ENCODE measurements at regions not wholly inside any gene's neighbourhood (a gene's known extent, or its start where the extent isn't known, plus 50 kb on each side); places are given as distances from the start of the nearest gene placed in this dataset.

DNA sequence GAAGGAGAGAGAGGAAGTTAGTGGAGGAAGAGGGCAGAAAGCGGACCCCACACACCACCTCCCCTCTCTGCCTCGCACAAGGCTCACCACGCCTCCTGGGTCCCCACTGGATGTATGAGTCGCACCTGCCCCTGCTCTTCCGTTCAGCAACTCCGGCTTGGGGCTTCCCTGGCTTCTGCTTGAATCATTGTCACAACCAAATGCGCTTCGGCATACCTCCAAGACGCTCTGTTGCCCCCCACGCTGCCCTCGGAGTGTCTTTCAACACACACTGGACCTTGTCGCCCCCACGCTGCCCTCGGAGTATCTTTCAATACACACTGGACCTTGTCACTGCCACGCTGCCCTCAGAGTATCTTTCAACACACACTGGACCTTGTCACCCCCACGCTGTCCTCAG lies 247.2 kb downstream of the TEX29 start:
- TF ChIP-seq, protein P1, sequence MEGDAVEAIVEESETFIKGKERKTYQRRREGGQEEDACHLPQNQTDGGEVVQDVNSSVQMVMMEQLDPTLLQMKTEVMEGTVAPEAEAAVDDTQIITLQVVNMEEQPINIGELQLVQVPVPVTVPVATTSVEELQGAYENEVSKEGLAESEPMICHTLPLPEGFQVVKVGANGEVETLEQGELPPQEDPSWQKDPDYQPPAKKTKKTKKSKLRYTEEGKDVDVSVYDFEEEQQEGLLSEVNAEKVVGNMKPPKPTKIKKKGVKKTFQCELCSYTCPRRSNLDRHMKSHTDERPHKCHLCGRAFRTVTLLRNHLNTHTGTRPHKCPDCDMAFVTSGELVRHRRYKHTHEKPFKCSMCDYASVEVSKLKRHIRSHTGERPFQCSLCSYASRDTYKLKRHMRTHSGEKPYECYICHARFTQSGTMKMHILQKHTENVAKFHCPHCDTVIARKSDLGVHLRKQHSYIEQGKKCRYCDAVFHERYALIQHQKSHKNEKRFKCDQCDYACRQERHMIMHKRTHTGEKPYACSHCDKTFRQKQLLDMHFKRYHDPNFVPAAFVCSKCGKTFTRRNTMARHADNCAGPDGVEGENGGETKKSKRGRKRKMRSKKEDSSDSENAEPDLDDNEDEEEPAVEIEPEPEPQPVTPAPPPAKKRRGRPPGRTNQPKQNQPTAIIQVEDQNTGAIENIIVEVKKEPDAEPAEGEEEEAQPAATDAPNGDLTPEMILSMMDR (IDR thresholded peaks at IDR 0.05; ENCODE audit: insufficient read depth, low read depth, low read length), result no peak
- no peak for TF ChIP-seq EZH2 (IDR thresholded peaks at IDR 0.05; ENCODE audit: insufficient read depth, low read length)
